ENCODE measurements at regions not wholly inside any gene's neighbourhood (a gene's known extent, or its start where the extent isn't known, plus 50 kb on each side); places are given as distances from the start of the nearest gene placed in this dataset.

DNA sequence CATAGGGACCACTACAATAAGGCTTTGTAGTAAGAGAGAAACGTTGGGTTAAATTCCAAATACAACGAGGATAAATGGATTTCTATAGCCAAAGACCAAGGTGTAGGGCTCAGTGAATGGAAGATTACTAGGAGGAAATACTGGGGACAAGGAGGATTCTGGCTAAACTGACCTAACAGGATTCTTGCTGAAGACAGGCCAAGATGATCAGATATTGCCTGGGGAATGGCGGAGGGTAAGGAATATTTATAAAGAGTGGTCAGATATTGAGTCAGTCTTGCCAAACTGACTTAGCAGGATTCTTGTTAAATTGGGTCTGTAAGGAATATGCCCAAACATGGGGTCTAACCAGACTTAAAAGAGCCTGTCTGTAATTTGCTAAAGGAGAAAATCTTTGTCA, 463.8 kb downstream of the EDEM1 start:
- H3K4me3 Mint-ChIP-seq = no peak overlapping the region
- DNase-seq (ENCODE audit: low spot score) = no peak
- H3K9me3 Mint-ChIP-seq = peaks cover 3% of the 10 kb centered on the region
- no peak overlapping the region for H3K27ac Mint-ChIP-seq
- no peaks in the 10 kb centered on the region for H3K36me3 Mint-ChIP-seq (ENCODE audit: low read depth)
- H3K27me3 Mint-ChIP-seq (ENCODE audit: insufficient read depth) = no peaks in the 10 kb centered on the region
- intact Hi-C loops (cut with micrococcal nuclease) = no loop called here
- H3K4me1 Mint-ChIP-seq (ENCODE audit: low read depth) = no peaks in the 10 kb centered on the region

DNA sequence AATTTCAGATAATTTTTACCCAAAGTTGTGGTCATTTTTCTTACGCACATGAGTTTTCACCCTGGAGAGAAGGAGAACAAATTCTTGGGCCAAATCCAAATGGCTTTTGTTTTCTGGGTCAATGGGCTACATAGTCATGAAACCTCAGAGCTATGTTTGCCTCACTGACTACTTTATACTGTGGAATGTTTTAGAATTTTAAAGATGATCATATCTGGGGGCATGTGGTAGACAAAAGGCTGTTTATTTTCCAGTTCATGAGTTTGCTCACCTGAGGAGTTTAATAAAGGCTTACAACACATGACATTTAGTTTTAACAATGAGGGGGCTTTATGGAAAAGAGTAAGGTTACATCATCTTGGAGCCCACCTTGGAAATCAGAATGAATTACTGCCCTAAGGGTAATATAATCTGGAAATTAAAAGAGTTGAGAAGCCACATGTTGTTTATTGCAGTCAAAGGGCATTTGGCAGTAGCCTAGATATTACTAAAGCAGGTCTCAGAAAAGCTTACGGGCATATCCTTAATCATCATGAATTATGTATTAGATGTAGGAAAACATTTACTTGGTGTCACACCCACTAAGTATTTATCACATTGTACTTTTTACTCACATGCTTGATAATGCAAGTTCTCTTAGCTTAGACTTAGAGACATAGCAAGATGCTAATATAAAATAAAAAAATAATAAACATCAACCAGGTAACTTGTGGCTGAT, 466.1 kb downstream of the EDEM1 start:
- Mint-ChIP-seq H3K27ac (no peak overlapping the region), H3K36me3 (ENCODE audit: low read depth) (no peaks in the 10 kb centered on the region), H3K9me3 (peaks cover 3% of the 10 kb centered on the region), H3K4me3 (no peak overlapping the region), H3K4me1 (ENCODE audit: low read depth) (no peaks in the 10 kb centered on the region), H3K27me3 (ENCODE audit: insufficient read depth) (no peaks in the 10 kb centered on the region)
- no peak for DNase-seq (ENCODE audit: low spot score)
- intact Hi-C loops (cut with micrococcal nuclease) = no loop called here

DNA sequence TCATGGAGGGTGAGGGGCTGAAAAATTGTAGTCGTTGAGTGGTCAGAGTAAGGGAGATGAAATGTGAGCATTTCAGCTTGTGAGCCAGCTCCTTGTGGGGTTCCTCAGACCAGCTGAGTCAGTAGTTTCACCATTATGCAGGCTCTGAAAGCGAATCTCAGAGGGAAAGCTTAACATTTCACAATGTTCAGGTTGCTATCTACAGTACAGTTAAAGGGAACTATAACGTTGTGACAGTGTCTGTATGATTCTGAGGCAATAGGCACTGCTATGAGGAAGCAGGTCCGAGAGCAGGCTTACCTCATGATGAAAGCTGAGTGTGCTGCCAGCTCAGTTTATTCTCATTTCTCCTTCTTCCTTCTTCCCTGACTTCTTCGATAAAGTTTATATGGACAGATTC, 469.6 kb downstream of the EDEM1 start:
- intact Hi-C loops (cut with micrococcal nuclease) = no loop called here
- no peak overlapping the region for H3K4me3 Mint-ChIP-seq
- H3K27ac Mint-ChIP-seq = no peak overlapping the region
- H3K4me1 Mint-ChIP-seq (ENCODE audit: low read depth) = no peaks in the 10 kb centered on the region
- no peak for DNase-seq (ENCODE audit: low spot score)
- no peaks in the 10 kb centered on the region for H3K27me3 Mint-ChIP-seq (ENCODE audit: insufficient read depth)
- peaks cover 5% of the 10 kb centered on the region for H3K9me3 Mint-ChIP-seq
- no peaks in the 10 kb centered on the region for H3K36me3 Mint-ChIP-seq (ENCODE audit: low read depth)

DNA sequence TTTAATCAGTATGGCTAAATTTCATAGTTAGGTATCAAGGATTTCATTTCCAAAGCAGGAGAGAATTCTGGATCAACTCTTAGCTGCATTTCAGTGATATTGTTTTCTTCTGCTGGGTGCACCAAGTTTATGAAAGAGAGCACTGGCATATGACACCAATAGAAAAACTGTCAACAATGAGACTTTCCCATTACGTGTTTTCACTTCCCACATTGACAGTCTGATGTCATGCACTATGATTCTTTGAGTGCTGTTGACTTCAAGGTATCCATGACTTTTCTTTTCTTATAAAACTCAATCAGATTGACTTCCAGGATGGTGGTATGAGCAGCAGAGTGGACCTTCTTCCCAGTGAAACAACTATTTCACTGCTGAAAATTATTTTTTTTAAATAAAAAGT, 476.1 kb downstream of the EDEM1 start:
- intact Hi-C loops (cut with micrococcal nuclease) = no loop called here
- Mint-ChIP-seq H3K27ac (no peak overlapping the region), H3K36me3 (ENCODE audit: low read depth) (no peaks in the 10 kb centered on the region), H3K27me3 (ENCODE audit: insufficient read depth) (no peaks in the 10 kb centered on the region), H3K4me1 (ENCODE audit: low read depth) (no peaks in the 10 kb centered on the region), H3K9me3 (peaks cover 29% of the 10 kb centered on the region), H3K4me3 (no peak overlapping the region)
- DNase-seq (ENCODE audit: low spot score) = no peak

DNA sequence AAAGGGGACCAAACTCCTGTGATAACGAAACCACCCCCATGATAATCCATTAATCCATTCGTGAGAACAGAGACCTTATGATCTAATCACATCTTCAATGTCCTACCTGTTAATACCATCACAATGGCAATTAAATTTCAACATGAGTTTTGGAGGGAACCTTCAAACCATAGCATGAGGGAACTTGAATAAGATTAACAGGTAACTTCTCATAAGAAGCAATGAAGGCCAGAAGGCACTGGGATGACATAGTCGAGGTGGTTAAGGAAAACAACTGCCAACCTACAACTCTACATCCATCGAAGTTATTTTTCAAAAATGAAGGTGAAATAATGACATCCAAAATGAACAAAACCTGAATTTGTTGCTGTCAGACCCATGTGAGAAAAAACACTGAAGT, 478.9 kb downstream of the EDEM1 start:
- H3K9me3 Mint-ChIP-seq = peaks cover 29% of the 10 kb centered on the region
- no peaks in the 10 kb centered on the region for H3K27me3 Mint-ChIP-seq (ENCODE audit: insufficient read depth)
- no peaks in the 10 kb centered on the region for H3K4me1 Mint-ChIP-seq (ENCODE audit: low read depth)
- no peak overlapping the region for H3K27ac Mint-ChIP-seq
- H3K4me3 Mint-ChIP-seq = no peak overlapping the region
- DNase-seq (ENCODE audit: low spot score) = no peak
- intact Hi-C loops (cut with micrococcal nuclease) = no loop called here
- H3K36me3 Mint-ChIP-seq (ENCODE audit: low read depth) = no peaks in the 10 kb centered on the region

DNA sequence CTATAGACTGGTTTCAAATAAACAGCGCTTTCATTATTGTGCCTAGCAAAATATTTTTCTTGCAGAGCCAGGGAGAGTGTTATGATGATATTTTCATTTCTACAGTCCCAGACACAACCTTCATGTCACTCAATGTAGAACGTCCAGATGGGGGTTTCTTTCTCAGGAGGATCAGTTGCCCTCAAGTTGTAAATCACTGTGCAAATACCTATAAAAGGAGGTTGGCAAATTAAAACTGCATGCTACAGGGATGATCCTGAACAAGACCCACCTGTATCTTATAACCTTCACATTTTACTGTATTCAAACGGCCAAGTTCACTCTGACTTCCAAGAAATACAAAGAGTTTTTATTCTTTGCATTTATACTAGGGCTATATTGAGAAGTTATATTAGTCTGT, 486.0 kb downstream of the EDEM1 start:
- H3K9me3 Mint-ChIP-seq = peaks cover 6% of the 10 kb centered on the region
- no peaks in the 10 kb centered on the region for H3K4me1 Mint-ChIP-seq (ENCODE audit: low read depth)
- H3K36me3 Mint-ChIP-seq (ENCODE audit: low read depth) = no peaks in the 10 kb centered on the region
- no peak for DNase-seq (ENCODE audit: low spot score)
- intact Hi-C loops (cut with micrococcal nuclease) = no loop called here
- no peak overlapping the region for H3K4me3 Mint-ChIP-seq
- no peaks in the 10 kb centered on the region for H3K27me3 Mint-ChIP-seq (ENCODE audit: insufficient read depth)
- no peak overlapping the region for H3K27ac Mint-ChIP-seq

DNA sequence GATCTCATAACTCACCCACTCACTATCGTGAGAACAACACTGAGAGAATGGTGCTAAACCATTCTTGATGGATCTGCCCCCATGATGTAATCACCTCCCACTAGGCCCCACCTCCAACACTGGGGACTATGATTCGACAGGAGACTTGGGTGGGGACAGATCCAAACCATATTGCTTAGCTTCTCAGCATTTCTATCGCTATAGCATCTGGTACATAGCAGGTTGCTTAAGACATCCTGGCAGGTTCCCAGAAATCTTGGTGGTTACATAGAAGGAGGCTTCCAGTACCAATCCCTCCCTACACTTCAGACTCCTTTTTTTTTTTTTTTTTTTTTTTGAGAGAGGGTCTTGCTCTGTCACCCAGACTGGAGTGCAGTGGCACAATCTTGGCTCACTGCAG, 487.8 kb downstream of the EDEM1 start:
- Mint-ChIP-seq H3K4me3 (no peak overlapping the region), H3K4me1 (ENCODE audit: low read depth) (no peaks in the 10 kb centered on the region), H3K27me3 (ENCODE audit: insufficient read depth) (no peaks in the 10 kb centered on the region), H3K36me3 (ENCODE audit: low read depth) (no peaks in the 10 kb centered on the region), H3K9me3 (peaks cover 6% of the 10 kb centered on the region), H3K27ac (no peak overlapping the region)
- no peak for DNase-seq (ENCODE audit: low spot score)
- intact Hi-C loops (cut with micrococcal nuclease) = no loop called here

DNA sequence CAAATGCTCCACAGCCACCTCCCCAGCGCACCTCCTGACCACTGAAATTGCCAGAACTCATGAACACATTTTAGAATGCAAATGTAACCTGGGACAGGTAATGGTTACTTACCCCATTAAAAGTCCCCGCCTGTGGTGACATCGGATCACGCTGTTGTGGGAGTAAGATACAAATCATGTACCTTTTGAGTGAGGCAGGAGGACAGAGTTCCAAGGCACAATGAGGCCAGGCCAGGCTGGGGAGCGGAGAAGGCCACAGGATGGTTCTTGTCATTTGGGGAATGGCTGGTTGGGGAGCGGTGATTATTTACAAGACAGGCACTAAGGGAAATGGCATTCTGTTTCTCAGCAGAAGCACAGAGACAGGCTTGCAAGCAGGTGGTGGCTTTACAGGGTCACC, 490.0 kb downstream of the EDEM1 start:
- peaks cover 9% of the 10 kb centered on the region for H3K9me3 Mint-ChIP-seq
- no peak overlapping the region for H3K4me3 Mint-ChIP-seq
- no peaks in the 10 kb centered on the region for H3K27me3 Mint-ChIP-seq (ENCODE audit: insufficient read depth)
- intact Hi-C loops (cut with micrococcal nuclease) = no loop called here
- H3K27ac Mint-ChIP-seq = no peak overlapping the region
- H3K4me1 Mint-ChIP-seq (ENCODE audit: low read depth) = no peaks in the 10 kb centered on the region
- no peak for DNase-seq (ENCODE audit: low spot score)
- H3K36me3 Mint-ChIP-seq (ENCODE audit: low read depth) = no peaks in the 10 kb centered on the region

DNA sequence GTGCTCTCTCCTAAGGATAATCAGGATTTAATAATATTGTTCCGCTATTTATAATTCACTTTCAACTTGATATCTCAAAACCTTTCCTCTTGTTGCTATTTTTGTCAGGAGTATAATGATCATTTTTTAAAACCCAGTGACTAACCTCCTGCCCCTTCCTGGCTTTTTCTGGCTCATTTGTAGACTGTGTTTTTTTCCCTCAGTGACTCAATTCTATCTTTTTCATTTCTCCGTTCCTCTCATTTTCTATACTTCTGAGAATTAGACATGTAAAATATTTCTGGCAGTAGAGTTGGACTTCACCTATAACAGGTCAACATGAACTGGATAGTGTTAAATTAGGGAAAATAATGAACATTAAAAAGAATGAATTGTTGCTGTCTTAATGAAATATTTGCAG, 490.7 kb downstream of the EDEM1 start:
- no peak overlapping the region for H3K27ac Mint-ChIP-seq
- intact Hi-C loops (cut with micrococcal nuclease) = no loop called here
- no peaks in the 10 kb centered on the region for H3K4me1 Mint-ChIP-seq (ENCODE audit: low read depth)
- no peak for DNase-seq (ENCODE audit: low spot score)
- H3K36me3 Mint-ChIP-seq (ENCODE audit: low read depth) = no peaks in the 10 kb centered on the region
- H3K4me3 Mint-ChIP-seq = no peak overlapping the region
- H3K27me3 Mint-ChIP-seq (ENCODE audit: insufficient read depth) = no peaks in the 10 kb centered on the region
- peaks cover 9% of the 10 kb centered on the region for H3K9me3 Mint-ChIP-seq

DNA sequence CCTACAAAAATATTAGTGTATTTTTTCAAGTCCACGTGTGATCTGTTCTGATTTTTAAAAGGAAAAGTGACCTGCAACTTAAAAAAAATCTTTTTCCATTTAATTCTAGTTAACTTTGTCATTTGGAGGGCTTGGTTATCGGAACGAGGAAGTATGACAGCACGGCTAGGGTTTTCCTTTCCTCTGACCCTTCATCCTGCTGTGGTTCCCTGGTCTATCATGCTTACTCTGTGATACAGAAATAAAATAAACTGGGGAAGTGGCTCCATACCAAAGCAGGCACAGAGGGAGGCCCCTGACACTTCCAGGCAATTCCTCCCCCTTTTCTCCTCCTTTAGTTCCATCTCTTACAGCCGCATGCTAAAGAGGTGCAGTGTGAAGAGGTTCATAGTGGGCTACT, 491.3 kb downstream of the EDEM1 start:
- H3K27ac Mint-ChIP-seq = no peak overlapping the region
- no peak overlapping the region for H3K4me3 Mint-ChIP-seq
- H3K36me3 Mint-ChIP-seq (ENCODE audit: low read depth) = no peaks in the 10 kb centered on the region
- intact Hi-C loops (cut with micrococcal nuclease) = no loop called here
- DNase-seq (ENCODE audit: low spot score) = no peak
- H3K4me1 Mint-ChIP-seq (ENCODE audit: low read depth) = no peaks in the 10 kb centered on the region
- H3K9me3 Mint-ChIP-seq = peaks cover 9% of the 10 kb centered on the region
- H3K27me3 Mint-ChIP-seq (ENCODE audit: insufficient read depth) = no peaks in the 10 kb centered on the region

DNA sequence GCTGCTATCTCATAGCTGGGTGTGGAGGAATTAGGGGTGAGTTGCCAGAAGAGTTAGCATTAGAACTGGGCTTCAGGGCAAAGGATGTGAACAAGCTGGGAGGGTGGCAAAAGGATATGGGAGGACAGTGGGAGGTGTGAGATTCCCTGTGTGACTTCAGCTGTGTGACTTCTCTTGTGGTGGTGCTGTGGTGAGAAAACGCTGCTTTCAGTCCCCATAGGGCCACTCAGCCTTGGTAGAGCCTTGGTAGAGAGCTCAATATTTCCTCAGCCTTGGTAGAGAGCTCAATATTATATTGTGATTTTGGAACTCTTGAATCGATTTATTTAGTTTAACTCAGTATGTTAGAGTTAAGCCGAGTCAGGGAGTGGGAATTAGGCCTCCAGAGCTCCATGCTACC, 499.7 kb downstream of the EDEM1 start:
- no peak overlapping the region for H3K4me3 Mint-ChIP-seq
- no peak overlapping the region for H3K27ac Mint-ChIP-seq
- no peak for DNase-seq (ENCODE audit: low spot score)
- intact Hi-C loops (cut with micrococcal nuclease) = no loop called here
- H3K27me3 Mint-ChIP-seq (ENCODE audit: insufficient read depth) = no peaks in the 10 kb centered on the region
- H3K36me3 Mint-ChIP-seq (ENCODE audit: low read depth) = no peaks in the 10 kb centered on the region
- no peaks in the 10 kb centered on the region for H3K4me1 Mint-ChIP-seq (ENCODE audit: low read depth)
- H3K9me3 Mint-ChIP-seq = peaks cover 12% of the 10 kb centered on the region

DNA sequence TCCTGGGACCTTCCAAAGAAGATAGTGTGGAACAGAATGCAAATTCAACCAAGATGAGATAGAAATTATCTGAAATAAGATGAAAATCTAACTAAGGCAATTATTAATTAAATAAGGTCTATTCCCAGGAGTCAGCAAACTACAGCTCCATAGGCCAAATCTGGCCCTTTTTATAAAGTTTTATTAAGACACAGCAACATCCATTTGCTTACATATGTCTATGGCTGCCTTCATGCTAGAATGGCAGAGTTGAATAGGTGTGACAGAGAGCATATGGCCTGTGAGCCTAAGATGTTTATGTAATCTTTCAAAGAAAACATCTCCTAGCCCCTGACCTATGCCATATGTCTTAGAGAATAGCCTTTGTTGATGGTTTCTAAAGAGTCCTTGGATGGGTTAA, 503.0 kb downstream of the EDEM1 start:
- H3K4me1 Mint-ChIP-seq (ENCODE audit: low read depth) = no peaks in the 10 kb centered on the region
- H3K27me3 Mint-ChIP-seq (ENCODE audit: insufficient read depth) = no peaks in the 10 kb centered on the region
- H3K36me3 Mint-ChIP-seq (ENCODE audit: low read depth) = no peaks in the 10 kb centered on the region
- H3K27ac Mint-ChIP-seq = no peak overlapping the region
- peaks cover 12% of the 10 kb centered on the region for H3K9me3 Mint-ChIP-seq
- H3K4me3 Mint-ChIP-seq = no peak overlapping the region
- intact Hi-C loops (cut with micrococcal nuclease) = no loop called here
- no peak for DNase-seq (ENCODE audit: low spot score)

DNA sequence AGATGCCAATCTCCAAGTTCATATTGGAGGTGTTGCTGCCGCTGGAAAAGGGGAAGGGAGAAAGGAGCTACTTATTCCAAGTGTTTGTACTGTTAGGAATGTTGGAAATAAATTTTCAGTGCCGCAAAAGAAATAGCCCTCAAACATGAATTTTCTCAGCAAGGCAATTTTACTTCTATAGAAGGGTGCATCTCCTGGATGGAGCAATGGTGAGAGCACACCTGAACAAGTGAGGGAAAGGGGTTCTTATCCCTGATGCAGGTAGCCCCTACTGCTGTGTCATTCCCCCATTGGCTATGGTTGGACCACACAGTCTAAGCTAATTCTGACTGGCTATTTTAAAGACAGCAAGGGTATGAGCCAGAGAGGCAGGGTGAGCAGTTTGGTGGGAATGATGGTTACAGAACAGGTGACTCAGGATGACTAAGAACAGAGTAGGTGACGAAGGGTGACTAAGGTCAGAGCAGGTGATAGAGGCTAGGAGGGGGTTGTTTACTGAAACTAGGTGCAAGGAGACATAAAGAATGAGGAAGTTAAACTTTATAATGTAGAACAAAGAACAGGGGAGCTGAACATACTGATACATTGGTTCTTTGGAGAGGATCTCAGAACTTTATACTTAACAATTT, 503.5 kb downstream of the EDEM1 start:
- Mint-ChIP-seq H3K9me3 (peaks cover 12% of the 10 kb centered on the region), H3K4me1 (ENCODE audit: low read depth) (no peaks in the 10 kb centered on the region), H3K4me3 (no peak overlapping the region), H3K27ac (no peak overlapping the region), H3K27me3 (ENCODE audit: insufficient read depth) (no peaks in the 10 kb centered on the region), H3K36me3 (ENCODE audit: low read depth) (no peaks in the 10 kb centered on the region)
- DNase-seq (ENCODE audit: low spot score) = no peak
- intact Hi-C loops (cut with micrococcal nuclease) = no loop called here

DNA sequence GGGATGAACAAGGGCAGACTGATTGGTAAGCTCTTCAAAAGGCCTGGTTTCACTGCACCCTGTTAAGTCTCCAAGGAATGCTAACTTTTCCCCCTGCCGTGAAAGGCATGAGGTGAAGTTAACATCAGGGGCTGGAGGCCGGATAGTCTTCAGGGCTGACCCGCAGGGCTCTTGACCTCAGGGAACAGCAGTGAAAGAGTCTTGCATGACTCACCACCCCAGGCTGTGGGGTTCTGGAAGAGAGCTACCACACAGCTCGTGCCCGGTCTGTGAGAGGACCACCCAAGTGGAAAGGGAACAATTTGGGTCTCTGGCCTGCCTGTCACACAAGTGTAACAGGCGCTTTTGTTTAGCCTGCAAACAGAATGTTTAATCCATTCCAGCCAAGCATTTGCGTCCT, 504.9 kb downstream of the EDEM1 start:
- Mint-ChIP-seq H3K4me1 (ENCODE audit: low read depth) (no peaks in the 10 kb centered on the region), H3K27ac (no peak overlapping the region), H3K4me3 (no peak overlapping the region), H3K36me3 (ENCODE audit: low read depth) (no peaks in the 10 kb centered on the region), H3K27me3 (ENCODE audit: insufficient read depth) (no peaks in the 10 kb centered on the region), H3K9me3 (peaks cover 12% of the 10 kb centered on the region)
- intact Hi-C loops (cut with micrococcal nuclease) = no loop called here
- no peak for DNase-seq (ENCODE audit: low spot score)

Data from activated T-helper 1 cell treated with anti-CD3 and anti-CD28 coated beads, Interleukin-12 subunit alpha, Interleukin-12 subunit beta, Interleukin-2, Interleukin-4 antibody, amounts not matched to agents 30 ng/mL and 10 ng/mL and 1 ng/mL, durations not matched to agents 14 hours and 24 hours and 36 hours (primary cell).